Cardiac fibroblast (primary cell): ENCODE measurements at regions not wholly inside any gene's neighbourhood (a gene's known extent, or its start where the extent isn't known, plus 50 kb on each side); places are given as distances from the start of the nearest gene placed in this dataset.

Experiments used
- DNase-seq, 2 donors: peaks; one replicate each; pipeline versions ENCODE4 v3.0.0 to v3.0.0-alpha.2; 2010; ENCODE audit warnings: low read depth in 2 of 2
- H3K4me3 ChIP-seq, 2 donors: replicated peaks in 1 of 2; 1 replicate in 1 of 2; 2 replicates in 1 of 2; pipeline ENCODE4 v1.5.1; 2011; ENCODE audit warnings: low read depth in 2 of 2, low read length in 2 of 2, mild to moderate bottlenecking in 2 of 2, moderate library complexity in 1 of 2
- CTCF ChIP-seq: IDR thresholded peaks from one replicate; pipeline ENCODE4 v1.5.1; 2011; ENCODE audit warnings: low read depth, mild to moderate bottlenecking, low read length, inconsistent platforms

- no peak for DNase-seq
- no peak for TF ChIP-seq CTCF
- no peak overlapping the region for H3K4me3 ChIP-seq
Measured at GRCh38 chr14:38762426-38762825, 340.6 kb downstream of the SEC23A start.

- DNase-seq, result no peak
- no peak for TF ChIP-seq CTCF
Measured at GRCh38 chr14:38761033-38761432, 342.0 kb downstream of the SEC23A start.

GRCh38 chr14:38758661-38759060 is 344.4 kb downstream of the SEC23A start:
- no peak for DNase-seq
- no peak for TF ChIP-seq CTCF

More at GRCh38 chr14:38761033-38761432, 342.0 kb downstream of the SEC23A start:
- H3K4me3 ChIP-seq, result no peak overlapping the region

GRCh38 chr14:38755036-38755435 is 348.0 kb downstream of the SEC23A start:
- H3K4me3 ChIP-seq, result no peak overlapping the region
- no peak for TF ChIP-seq CTCF
- DNase-seq, result peak in 1 of 2 donors; percentile 3

More at GRCh38 chr14:38758661-38759060, 344.4 kb downstream of the SEC23A start:
- no peak overlapping the region for H3K4me3 ChIP-seq

- TF ChIP-seq CTCF, result no peak
- H3K4me3 ChIP-seq, result no peak overlapping the region
- DNase-seq, result no peak
Measured at GRCh38 chr14:38752750-38753149, 350.3 kb downstream of the SEC23A start.

GRCh38 chr14:38752341-38752740 is 350.7 kb downstream of the SEC23A start:
- no peak overlapping the region for H3K4me3 ChIP-seq

More at GRCh38 chr14:38752341-38752740, 350.7 kb downstream of the SEC23A start:
- no peak for TF ChIP-seq CTCF
- DNase-seq, result no peak
